Osteocyte (in vitro differentiated cells): ENCODE measurements at regions not wholly inside any gene's neighbourhood (a gene's known extent, or its start where the extent isn't known, plus 50 kb on each side); places are given as distances from the start of the nearest gene placed in this dataset.

Source experiments
- DNase-seq: peaks from one replicate; pipeline ENCODE4 v3.0.0; 2021; ENCODE audit warnings: mixed read lengths; ENCODE audit not compliant: unreplicated experiment; ENCODE audit errors: extremely low spot score
- H3K27ac Mint-ChIP-seq: one replicate; pipeline ENCODE4 v1.8.0; 2021; ENCODE audit warnings: mild to moderate bottlenecking, mixed read lengths; ENCODE audit not compliant: unreplicated experiment
- H3K27me3 Mint-ChIP-seq: one replicate; pipeline ENCODE4 v1.8.0; 2021; ENCODE audit warnings: mixed read lengths; ENCODE audit not compliant: unreplicated experiment
- H3K36me3 Mint-ChIP-seq: one replicate; pipeline ENCODE4 v1.8.0; 2021; ENCODE audit warnings: mixed read lengths; ENCODE audit not compliant: unreplicated experiment
- H3K4me1 Mint-ChIP-seq: one replicate; pipeline ENCODE4 v1.8.0; 2021; ENCODE audit warnings: mixed read lengths; ENCODE audit not compliant: unreplicated experiment
- H3K4me3 Mint-ChIP-seq: one replicate; pipeline ENCODE4 v1.8.0; 2021; ENCODE audit warnings: mild to moderate bottlenecking, moderate library complexity, mixed read lengths; ENCODE audit not compliant: unreplicated experiment
- H3K9me3 Mint-ChIP-seq: one replicate; pipeline ENCODE4 v1.8.0; 2021; ENCODE audit warnings: mixed read lengths; ENCODE audit not compliant: unreplicated experiment
- CTCF ChIP-seq: fragments of 200-600 bp; sonication (generic); IDR thresholded peaks from 2 replicates; pipeline ENCODE4 v1.5.0; 2021; ENCODE audit warnings: antibody characterized with exemption, mild to moderate bottlenecking, moderate library complexity

DNA sequence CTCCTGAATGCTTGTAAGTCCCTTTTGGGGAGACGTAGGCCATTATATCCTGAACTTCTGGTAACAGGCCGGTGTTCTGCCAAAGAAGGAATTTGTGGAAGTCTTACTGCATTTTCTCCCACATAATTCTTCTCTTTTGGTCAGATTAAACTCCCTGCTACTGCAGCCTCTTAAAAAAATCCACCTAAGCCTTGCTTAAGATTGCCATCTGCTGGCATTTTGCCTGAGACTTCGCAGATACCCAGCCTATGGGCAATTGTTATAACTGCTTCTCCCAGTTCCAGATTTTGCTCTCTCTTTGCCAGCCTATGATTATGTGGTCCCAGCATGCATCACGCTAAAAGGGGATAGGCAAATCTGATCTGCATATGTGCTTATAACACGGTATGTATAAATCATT, 391.6 kb upstream of the CHD1 start:
- no peak for TF ChIP-seq CTCF
- H3K4me1 Mint-ChIP-seq = no peaks in the 10 kb centered on the region
- H3K4me3 Mint-ChIP-seq = no peak overlapping the region
- no peak for DNase-seq
- H3K27me3 Mint-ChIP-seq = no peaks in the 10 kb centered on the region
- no peaks in the 10 kb centered on the region for H3K9me3 Mint-ChIP-seq
- H3K36me3 Mint-ChIP-seq = no peaks in the 10 kb centered on the region
- no peak overlapping the region for H3K27ac Mint-ChIP-seq

DNA sequence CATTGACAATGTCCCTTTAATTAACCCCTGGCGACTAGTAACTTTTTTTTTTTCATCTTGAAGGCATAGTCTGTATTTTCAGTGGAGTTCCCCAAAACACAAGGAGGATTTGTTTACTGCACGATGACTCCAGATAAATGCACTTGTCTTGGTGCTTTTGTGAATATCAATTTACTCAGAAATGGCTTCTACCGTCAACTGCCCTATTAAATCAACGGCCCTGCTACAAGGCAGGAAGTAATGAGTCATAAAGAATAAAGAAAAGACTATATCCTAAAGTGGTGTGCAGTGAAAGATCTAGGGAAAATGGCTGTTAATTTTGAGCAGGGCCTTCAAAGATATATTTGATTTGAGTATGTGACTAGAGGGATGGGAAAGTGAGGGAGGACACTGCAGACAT, 388.3 kb upstream of the CHD1 start:
- no peak for DNase-seq
- Mint-ChIP-seq H3K4me1 (no peaks in the 10 kb centered on the region), H3K27ac (no peak overlapping the region), H3K27me3 (no peaks in the 10 kb centered on the region), H3K36me3 (no peaks in the 10 kb centered on the region), H3K9me3 (no peaks in the 10 kb centered on the region), H3K4me3 (no peak overlapping the region)
- TF ChIP-seq CTCF = no peak

GRCh38 chr5:99316484-99316883, 387.7 kb upstream of the CHD1 start:
- TF ChIP-seq CTCF = no peak
- Mint-ChIP-seq H3K27me3 (no peaks in the 10 kb centered on the region), H3K36me3 (no peaks in the 10 kb centered on the region), H3K4me1 (no peaks in the 10 kb centered on the region), H3K27ac (no peak overlapping the region), H3K4me3 (no peak overlapping the region), H3K9me3 (no peaks in the 10 kb centered on the region)
- no peak for DNase-seq

DNA sequence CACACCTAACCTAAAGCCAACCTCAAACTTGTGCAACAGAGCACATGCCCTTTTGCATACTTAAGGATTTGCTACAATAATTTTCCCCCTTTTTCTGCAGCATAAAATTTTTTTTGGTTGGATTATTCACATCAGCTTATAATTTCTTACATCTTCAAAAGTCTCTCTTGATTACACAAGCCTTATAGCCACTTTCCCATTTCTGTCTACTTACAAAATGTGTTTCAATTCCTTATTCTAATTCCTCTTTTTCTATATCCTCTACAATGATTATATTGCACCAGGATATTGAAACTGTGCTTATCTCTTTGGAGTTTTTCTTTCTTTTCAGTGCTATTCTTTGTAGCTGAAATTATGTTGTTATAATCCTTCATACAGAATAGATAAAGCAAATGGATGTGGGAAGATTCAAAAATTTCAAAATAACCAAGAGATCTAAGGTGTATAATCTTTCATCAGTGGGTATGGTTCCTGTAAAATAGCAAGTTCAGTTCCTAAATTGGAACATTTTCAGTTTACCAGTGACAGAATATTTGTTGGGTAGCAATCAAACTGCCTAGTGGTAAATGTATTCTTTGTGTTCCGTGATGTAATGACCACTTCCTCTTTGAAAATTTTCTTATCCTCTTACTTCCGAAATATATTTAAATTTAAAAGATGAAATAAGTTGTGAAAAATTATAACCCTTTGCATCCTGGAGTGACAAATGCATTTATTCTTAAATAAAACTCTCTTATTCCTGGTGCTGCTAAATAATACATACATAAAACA, 386.8 kb upstream of the CHD1 start:
- no peak for TF ChIP-seq CTCF
- H3K4me1 Mint-ChIP-seq = no peaks in the 10 kb centered on the region
- DNase-seq = no peak
- H3K4me3 Mint-ChIP-seq = no peak overlapping the region
- H3K36me3 Mint-ChIP-seq = no peaks in the 10 kb centered on the region
- H3K9me3 Mint-ChIP-seq = no peaks in the 10 kb centered on the region
- no peaks in the 10 kb centered on the region for H3K27me3 Mint-ChIP-seq
- no peak overlapping the region for H3K27ac Mint-ChIP-seq

DNA sequence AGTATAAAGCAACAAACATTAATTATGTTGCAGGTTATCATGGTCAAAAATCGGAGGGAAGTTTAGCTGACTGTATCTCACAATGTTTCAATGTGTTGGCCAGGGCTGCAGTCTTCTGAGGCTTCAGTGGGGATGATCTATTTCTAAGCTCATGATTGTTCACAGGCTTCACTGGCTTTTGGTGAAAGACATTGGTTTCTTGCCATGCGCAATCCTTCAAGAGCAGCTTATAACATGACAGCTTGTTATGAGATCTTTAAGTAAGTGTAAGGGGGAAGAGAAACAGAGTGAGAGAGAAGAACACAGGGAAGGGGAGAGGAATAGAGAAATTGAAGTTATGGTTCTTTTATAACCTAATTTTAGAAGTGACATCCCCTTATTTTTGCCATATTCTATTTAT, 385.9 kb upstream of the CHD1 start:
- Mint-ChIP-seq H3K36me3 (no peaks in the 10 kb centered on the region), H3K9me3 (no peaks in the 10 kb centered on the region), H3K27me3 (no peaks in the 10 kb centered on the region), H3K4me1 (no peaks in the 10 kb centered on the region), H3K4me3 (no peak overlapping the region), H3K27ac (no peak overlapping the region)
- no peak for TF ChIP-seq CTCF
- DNase-seq = no peak
